SK-N-SH treated with all-trans-retinoic acid at 6 μM for 48 hours (cell line): ENCODE measurements at regions not wholly inside any gene's neighbourhood (a gene's known extent, or its start where the extent isn't known, plus 50 kb on each side); places are given as distances from the start of the nearest gene placed in this dataset.
A peak's percentile ranks its signal among the peaks of the same experiment; 100 is the strongest.

Source experiments
- ATAC-seq: fragments of 200-7000 bp; cut with Tn5 transposase; 3 replicates; pipeline ENCODE4 v1.9.1; 2020; ENCODE audit warnings: mild to moderate bottlenecking, moderate library complexity
- BACH2 ChIP-seq: fragments of 250-450 bp; sonication (Bioruptor Pico); IDR thresholded peaks from 2 replicates; pipeline ENCODE4 v1.9.0; 2021; ENCODE audit warnings: mild to moderate bottlenecking, borderline replicate concordance
- CREB5 ChIP-seq: fragments of 250-450 bp; sonication (Bioruptor Pico); IDR thresholded peaks from 2 replicates; pipeline ENCODE4 v1.5.1; 2020; ENCODE audit warnings: low read depth, mild to moderate bottlenecking, moderate library complexity
- CSDC2 ChIP-seq: fragments of 250-450 bp; sonication (Bioruptor Pico); IDR thresholded peaks from 2 replicates; pipeline ENCODE4 v1.5.0; 2020; ENCODE audit warnings: mild to moderate bottlenecking, moderate library complexity
- ESRRG ChIP-seq: fragments of 250-450 bp; sonication (Bioruptor Pico); IDR thresholded peaks from 2 replicates; pipeline ENCODE4 v1.6.1; 2021; ENCODE audit warnings: mild to moderate bottlenecking
- GLIS3 ChIP-seq: fragments of 250-450 bp; sonication (Bioruptor Pico); IDR thresholded peaks from 2 replicates; pipeline ENCODE4 v1.5.0; 2020; ENCODE audit warnings: mild to moderate bottlenecking, moderate library complexity
- ISL1 ChIP-seq: fragments of 250-450 bp; sonication (Bioruptor Pico); IDR thresholded peaks from 2 replicates; pipeline ENCODE4 v2.1.2; 2022; ENCODE audit warnings: mild to moderate bottlenecking, moderate library complexity
- OSR1 ChIP-seq: fragments of 250-450 bp; sonication (Bioruptor Pico); IDR thresholded peaks from 2 replicates; pipeline ENCODE4 v1.8.0; 2022; ENCODE audit warnings: moderate library complexity, mild to moderate bottlenecking, inconsistent platforms
- PATZ1 ChIP-seq: fragments of 250-450 bp; sonication (Bioruptor Pico); IDR thresholded peaks from 2 replicates; pipeline ENCODE4 v1.8.0; 2020; ENCODE audit warnings: mild to moderate bottlenecking, moderate library complexity, borderline replicate concordance
- POU6F1 ChIP-seq: fragments of 250-450 bp; sonication (Bioruptor Pico); IDR thresholded peaks from 2 replicates; pipeline ENCODE4 v1.8.0; 2021; ENCODE audit warnings: low read depth, mild to moderate bottlenecking, moderate library complexity, borderline replicate concordance
- PPARA ChIP-seq: fragments of 250-450 bp; sonication (Bioruptor Pico); IDR thresholded peaks from 2 replicates; pipeline ENCODE4 v1.5.0; 2020; ENCODE audit warnings: mild to moderate bottlenecking, borderline replicate concordance
- RARB ChIP-seq: fragments of 250-450 bp; sonication (Bioruptor Pico); IDR thresholded peaks from 2 replicates; pipeline ENCODE4 v1.8.0; 2021; ENCODE audit warnings: mild to moderate bottlenecking, moderate library complexity
- SNAI2 ChIP-seq: fragments of 250-450 bp; sonication (Bioruptor Pico); IDR thresholded peaks from 2 replicates; pipeline ENCODE4 v1.5.0; 2020; ENCODE audit warnings: mild to moderate bottlenecking, moderate library complexity
- TCF4 ChIP-seq: fragments of 250-450 bp; sonication (Bioruptor Pico); IDR thresholded peaks from 2 replicates; pipeline ENCODE4 v1.8.0; 2021; ENCODE audit warnings: mild to moderate bottlenecking, moderate library complexity, borderline replicate concordance
- TOX ChIP-seq: fragments of 250-450 bp; sonication (Bioruptor Pico); IDR thresholded peaks from 2 replicates; pipeline ENCODE4 v1.8.0; 2021; ENCODE audit warnings: mild to moderate bottlenecking, moderate library complexity, borderline replicate concordance
- TSHZ2 ChIP-seq: fragments of 250-450 bp; sonication (Bioruptor Pico); IDR thresholded peaks from 2 replicates; pipeline ENCODE4 v1.5.0; 2020; ENCODE audit warnings: mild to moderate bottlenecking, moderate library complexity
- ZC3H10 ChIP-seq: fragments of 250-450 bp; sonication (Bioruptor Pico); IDR thresholded peaks from 2 replicates; pipeline ENCODE4 v1.5.1; 2021; ENCODE audit warnings: mild to moderate bottlenecking, moderate library complexity
- ZFP3 ChIP-seq: fragments of 250-450 bp; sonication (Bioruptor Pico); IDR thresholded peaks from 2 replicates; pipeline ENCODE4 v1.5.0; 2020; ENCODE audit warnings: mild to moderate bottlenecking, moderate library complexity
- ZFP30 ChIP-seq: fragments of 450-650 bp; formaldehyde crosslinking; IDR thresholded peaks from 2 replicates; pipeline ENCODE4 v1.5.0; 2022; ENCODE audit warnings: mild to moderate bottlenecking, moderate library complexity
- ZNF565 ChIP-seq: fragments of 450-650 bp; formaldehyde crosslinking; conservative IDR thresholded peaks from 2 replicates; pipeline ENCODE4 v1.5.0; 2020; ENCODE audit warnings: low read depth, mild to moderate bottlenecking, moderate library complexity
- ZNF70 ChIP-seq: fragments of 450-650 bp; formaldehyde crosslinking; IDR thresholded peaks from 2 replicates; pipeline ENCODE4 v1.5.0; 2020; ENCODE audit warnings: mild to moderate bottlenecking, moderate library complexity
- ZNF8 ChIP-seq: fragments of 450-650 bp; formaldehyde crosslinking; IDR thresholded peaks from 2 replicates; pipeline ENCODE4 v1.5.0; 2020; ENCODE audit warnings: mild to moderate bottlenecking, moderate library complexity

- ATAC-seq = no peak
- TF ChIP-seq TSHZ2 (CRISPR knock-in tag) = no peak
- TF ChIP-seq PATZ1 = no peak
- TF ChIP-seq ZNF8 (CRISPR knock-in tag) = no peak
- no peak for TF ChIP-seq ZNF70 (CRISPR knock-in tag)
- TF ChIP-seq TCF4 (CRISPR knock-in tag) = no peak
- TF ChIP-seq BACH2 (CRISPR knock-in tag) = no peak
- no peak for TF ChIP-seq ISL1 (CRISPR knock-in tag)
- TF ChIP-seq ZNF565 (CRISPR knock-in tag) = no peak
- TF ChIP-seq ZC3H10 (CRISPR knock-in tag) = no peak
- no peak for TF ChIP-seq ESRRG (CRISPR knock-in tag)
- no peak for TF ChIP-seq PPARA (CRISPR knock-in tag)
- TF ChIP-seq GLIS3 (CRISPR knock-in tag) = no peak
- TF ChIP-seq CSDC2 (CRISPR knock-in tag) = no peak
- no peak for TF ChIP-seq TOX (CRISPR knock-in tag)
- TF ChIP-seq, all 23 proteins: peak for 0
These were observed 798.3 kb upstream of the TMEFF2 start for GRCh38 chr2:192993059-192993458.

- TF ChIP-seq TOX (CRISPR knock-in tag) (peak; percentile 87), POU6F1 (CRISPR knock-in tag) (no peak), RARB (CRISPR knock-in tag) (no peak), ZC3H10 (CRISPR knock-in tag) (no peak), ZNF565 (CRISPR knock-in tag) (no peak), ZFP30 (CRISPR knock-in tag) (no peak), PPARA (CRISPR knock-in tag) (no peak), ESRRG (CRISPR knock-in tag) (no peak)
- peak; percentile 36; the same call in 1 of the 3 replicates for ATAC-seq
These were observed 788.4 kb upstream of the TMEFF2 start for GRCh38 chr2:192983173-192983572.

- no peak for ATAC-seq
- TF ChIP-seq TCF4 (CRISPR knock-in tag) (no peak), CSDC2 (CRISPR knock-in tag) (no peak), BACH2 (CRISPR knock-in tag) (no peak), ISL1 (CRISPR knock-in tag) (no peak), ZNF8 (CRISPR knock-in tag) (no peak), TSHZ2 (CRISPR knock-in tag) (no peak), SNAI2 (no peak), RARB (CRISPR knock-in tag) (no peak), POU6F1 (CRISPR knock-in tag) (no peak), CREB5 (CRISPR knock-in tag) (no peak), OSR1 (CRISPR knock-in tag) (no peak), PATZ1 (no peak), ZFP30 (CRISPR knock-in tag) (no peak), ZNF70 (CRISPR knock-in tag) (no peak), ZFP3 (CRISPR knock-in tag) (no peak), ZNF565 (CRISPR knock-in tag) (no peak)
These were observed 783.7 kb upstream of the TMEFF2 start for GRCh38 chr2:192978395-192978794.
